ENCODE measurements at regions not wholly inside any gene's neighbourhood (a gene's known extent, or its start where the extent isn't known, plus 50 kb on each side); places are given as distances from the start of the nearest gene placed in this dataset.

DNA sequence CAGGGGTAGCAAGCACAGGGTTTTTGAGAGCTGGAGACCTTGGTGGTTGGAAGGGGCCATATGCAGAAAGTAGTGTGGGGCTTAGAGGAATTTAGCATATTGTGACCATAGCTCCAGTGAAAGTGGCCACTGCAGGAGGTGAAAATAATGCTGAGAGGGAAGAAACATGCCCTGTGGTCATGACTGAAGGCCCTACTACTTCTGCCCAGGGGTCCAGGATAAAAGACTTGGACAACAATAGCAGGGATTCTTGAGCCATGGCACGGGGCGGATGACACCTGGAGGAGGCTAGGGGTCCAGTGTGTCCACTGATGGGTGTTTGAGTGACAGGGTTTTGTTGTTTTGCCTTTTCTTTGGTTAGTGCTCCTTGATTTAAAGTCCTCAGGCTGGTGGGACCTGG is 694.6 kb downstream of the CPS1 start:
- DNase-seq, result no peak

DNA sequence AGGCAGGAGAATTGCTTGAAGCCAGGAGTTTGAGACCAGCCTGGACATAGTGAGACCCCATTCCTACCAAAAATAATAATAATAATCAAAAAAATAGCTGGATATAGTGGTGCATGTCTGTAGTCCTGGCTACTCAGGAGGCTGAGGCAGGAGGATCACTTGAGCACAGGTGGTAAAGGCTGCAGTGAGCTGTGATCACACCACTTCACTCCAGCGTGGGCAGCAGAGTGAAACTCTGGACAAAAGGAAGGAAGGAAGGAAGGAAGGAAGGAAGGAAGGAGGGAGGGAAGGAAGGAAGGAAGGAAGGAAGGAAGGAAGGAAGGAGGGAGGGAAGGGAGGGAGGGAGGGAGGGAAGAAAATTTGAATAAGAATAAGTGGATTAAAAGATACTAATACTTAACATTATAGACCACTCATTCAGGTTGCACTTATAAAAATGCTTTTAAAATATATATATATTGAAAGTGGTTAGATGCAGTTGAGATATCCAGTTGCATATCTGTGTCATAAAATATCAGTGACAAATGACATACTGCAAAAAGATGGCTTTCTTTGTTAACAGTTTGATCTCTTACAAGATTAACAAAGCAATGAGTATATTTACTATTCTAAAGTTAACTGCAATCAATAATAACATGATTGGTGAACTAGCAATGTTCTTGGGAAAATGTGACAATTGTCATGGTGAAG is 702.4 kb downstream of the CPS1 start:
- no peak for DNase-seq

- DNase-seq, result no peak
These were observed 703.6 kb downstream of the CPS1 start for GRCh38 chr2:211259831-211260476.

DNA sequence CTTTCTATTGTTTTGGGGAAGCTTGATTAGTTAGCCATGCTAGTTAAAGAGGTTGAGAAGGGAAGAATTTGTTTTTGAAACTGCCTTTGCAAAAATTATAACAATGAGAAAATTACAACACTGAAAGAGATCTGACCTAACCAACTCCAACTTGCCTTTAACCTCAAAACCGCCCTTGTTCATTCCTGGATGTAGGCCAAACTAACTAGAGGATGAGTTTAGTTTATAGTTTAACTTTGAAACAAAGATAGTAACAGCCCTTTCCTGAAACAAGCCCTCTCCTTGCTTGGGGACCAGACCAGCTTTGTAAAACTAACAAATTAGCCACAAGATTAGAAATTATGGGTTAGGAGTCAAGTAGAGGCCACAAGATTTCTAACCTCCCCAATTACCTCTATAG is 713.9 kb downstream of the CPS1 start:
- DNase-seq, result no peak

- no peak for DNase-seq
These were observed 725.2 kb downstream of the CPS1 start for GRCh38 chr2:211281430-211282073.

DNA sequence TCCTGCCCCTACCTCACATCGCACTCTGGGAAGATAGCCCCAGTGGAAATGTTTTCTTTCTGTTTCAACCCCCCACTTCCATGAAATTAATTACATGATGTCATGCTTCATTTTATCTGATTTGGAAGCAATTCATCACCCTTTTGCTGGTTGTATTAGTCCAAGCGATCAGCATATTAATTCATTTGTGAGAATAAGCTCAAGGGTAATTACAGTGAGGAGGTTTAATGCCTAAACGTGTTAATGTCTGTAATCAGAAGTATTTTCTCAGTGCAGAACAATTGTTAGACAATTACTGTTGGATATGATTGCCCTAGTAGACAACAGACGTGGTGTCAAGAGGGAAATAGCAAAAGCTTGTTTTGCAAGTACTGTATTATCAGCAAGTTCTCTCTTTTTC is 746.3 kb downstream of the CPS1 start:
- DNase-seq, result no peak

DNA sequence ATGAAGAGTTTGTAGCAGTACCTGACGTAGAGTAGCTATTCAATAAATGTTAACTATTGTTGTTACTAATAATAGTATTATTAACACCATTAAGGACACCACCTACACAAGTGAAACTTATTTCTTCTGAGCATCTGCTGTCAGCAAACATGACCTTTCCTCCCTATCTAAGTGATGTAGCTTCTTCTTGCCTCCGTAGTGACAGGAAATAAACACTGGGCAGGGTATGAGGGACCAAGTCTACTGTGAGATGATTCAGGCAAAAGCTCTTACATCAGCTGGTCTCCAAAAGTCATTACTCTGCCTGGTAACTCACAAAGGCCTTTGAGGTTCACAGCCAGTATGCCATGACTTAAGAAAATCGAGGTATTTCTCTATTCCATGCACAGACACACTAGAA is 750.5 kb downstream of the CPS1 start:
- no peak for DNase-seq
